NCI-H146 treated with DMSO at 0.1 percent for 48 hours (cell line): ENCODE measurements at regions not wholly inside any gene's neighbourhood (a gene's known extent, or its start where the extent isn't known, plus 50 kb on each side); places are given as distances from the start of the nearest gene placed in this dataset.

Source experiments
- DNase-seq: peaks from one replicate; lab custom pipeline; 2025; ENCODE audit not compliant: unreplicated experiment; lab: John Stamatoyannopoulos, UW

DNA sequence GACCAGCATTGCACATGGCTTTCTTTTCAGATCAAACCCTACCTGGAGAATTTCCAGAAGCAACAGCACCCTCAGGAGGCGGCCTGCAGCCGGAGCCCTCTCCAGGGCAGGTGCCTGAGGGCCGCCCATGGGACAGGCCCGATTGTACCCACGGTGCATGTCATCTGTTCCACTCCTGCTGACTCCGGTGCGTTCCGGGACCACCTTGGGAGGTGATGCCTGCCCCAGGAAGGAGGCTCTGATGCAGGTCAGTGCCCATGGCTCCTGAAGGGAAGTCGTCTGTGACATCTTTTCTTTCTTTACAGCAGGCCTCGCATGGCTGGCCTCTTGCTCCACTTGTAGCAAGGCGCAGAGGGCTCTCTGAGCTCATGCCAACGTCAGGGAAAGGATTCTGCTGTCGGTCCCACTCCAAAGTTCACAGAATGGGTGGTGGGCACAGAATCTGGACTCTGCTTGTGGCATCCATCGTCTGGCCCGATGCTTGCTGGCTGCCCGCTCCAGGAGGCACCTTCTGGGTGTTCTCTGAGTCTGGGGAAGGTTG lies 160.7 kb upstream of the RTL1 start:
- no peak for DNase-seq

DNA sequence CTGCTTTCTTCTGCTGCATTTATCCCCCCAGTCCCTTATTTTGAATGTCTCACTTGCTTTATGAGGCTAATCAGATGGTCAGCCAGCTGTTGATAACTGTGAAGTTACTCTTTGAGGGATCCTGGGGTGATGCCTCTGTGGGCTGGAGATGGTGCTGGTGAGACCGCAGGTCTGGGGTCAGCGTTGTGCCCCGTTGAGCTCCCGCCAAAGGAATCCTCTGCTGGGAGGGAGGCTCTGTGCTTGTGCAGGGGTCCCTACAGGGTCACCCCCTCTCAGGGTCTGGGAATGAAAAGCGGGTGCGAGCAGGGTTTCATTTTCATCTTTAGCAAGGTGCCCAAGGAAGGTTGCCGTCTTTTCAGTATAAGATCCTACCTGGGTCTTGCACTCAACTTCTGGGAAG lies 161.2 kb upstream of the RTL1 start:
- DNase-seq = no peak

DNA sequence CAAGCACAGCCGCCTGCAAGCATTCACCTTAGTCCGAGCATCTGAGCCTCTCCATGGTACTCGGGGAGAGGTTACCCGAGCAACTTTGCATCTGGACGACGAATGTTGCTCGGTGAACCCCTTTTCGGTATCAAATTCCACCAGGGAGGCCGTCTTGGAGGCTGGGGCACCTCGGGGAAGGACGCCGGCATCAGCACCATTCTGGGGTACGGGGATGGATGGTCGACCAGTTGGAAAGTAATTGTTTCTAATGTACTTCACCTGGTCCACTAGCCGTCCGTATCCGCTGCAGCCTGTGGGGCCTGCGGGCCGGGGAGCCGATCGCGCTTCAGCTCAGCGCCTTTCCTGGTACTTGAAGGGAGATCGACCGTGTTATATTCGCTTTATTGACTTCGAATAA lies 161.7 kb upstream of the RTL1 start:
- no peak for DNase-seq

DNA sequence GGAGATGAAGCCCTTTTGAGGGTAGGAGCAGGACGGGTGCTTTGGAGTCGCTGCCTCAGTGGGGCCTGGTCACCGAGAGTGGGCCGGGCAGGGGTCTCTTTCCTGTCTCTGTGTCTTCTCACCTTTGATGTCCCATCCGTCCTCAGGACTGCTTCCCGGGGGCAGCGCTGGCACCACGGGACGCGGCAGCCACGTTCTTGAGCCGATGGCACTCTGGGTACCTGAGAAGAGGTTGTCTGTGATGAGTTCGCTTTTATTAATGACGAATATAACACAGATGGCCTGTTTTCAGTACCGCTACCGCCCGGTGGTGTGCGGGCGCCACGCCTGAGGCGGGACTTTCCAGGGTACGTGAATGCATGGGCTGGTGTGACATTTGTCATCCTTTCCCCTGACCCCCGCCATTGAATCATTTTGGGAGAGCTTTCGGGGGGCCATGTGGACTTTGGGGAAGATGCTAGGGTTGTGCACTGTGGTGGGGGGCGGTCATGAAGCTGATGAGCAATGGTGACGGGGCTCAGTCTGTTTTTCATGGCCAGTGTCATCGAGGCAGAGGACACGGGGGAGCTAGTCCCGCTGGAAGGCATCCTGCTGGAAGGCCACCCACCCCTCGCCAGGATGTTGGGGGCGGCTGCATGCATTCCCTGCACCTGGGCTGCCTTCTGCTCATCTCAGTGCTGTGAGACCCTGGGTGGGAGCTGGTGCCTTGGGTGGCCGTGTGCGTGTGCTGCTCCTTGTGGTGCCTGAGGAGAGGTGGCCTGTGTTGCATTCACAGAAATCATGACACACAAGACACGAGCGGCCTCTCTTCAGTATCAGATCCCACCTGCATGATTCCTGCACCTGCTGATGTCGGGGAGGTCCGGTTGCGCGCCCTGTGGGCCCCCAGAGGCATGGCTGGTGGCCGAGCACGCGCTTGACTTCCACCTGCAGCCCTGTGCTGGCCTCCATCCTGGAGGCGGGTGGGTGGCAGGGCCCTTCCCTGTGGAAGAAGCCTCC lies 162.5 kb upstream of the RTL1 start:
- DNase-seq = no peak

DNA sequence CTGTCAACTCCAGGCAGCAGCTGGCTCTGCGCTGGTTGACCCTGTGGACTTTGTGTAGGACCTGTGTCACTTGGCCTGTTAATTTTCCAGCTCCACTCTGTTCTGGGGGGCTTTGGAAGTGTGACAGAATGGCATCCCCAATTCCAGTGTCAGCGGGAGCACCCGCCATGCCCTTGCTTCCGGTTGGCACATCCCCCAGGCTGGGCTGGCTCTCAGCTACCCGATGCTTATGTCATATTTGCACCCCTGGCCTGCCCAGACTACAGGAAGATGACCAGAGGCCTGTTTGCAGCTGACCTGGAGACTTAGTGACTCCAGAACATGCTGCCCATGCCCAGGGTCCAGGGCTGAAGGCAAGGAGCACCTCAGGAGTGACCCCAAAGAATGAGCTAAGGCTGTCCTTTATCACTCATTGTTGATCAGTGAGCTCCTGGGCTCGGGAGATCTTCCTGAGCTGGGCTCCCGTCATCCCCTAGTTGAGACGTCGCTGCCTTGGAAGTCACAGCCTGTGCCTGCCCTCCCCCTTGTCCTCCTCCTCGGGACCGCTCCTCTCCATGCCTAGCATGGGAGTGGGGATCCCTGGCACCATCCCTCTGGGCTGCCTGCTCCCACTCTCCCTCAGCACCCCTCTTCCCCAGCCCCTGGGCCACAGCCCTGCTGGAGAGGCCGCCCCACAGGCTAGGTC lies 163.4 kb upstream of the RTL1 start:
- DNase-seq = no peak

DNA sequence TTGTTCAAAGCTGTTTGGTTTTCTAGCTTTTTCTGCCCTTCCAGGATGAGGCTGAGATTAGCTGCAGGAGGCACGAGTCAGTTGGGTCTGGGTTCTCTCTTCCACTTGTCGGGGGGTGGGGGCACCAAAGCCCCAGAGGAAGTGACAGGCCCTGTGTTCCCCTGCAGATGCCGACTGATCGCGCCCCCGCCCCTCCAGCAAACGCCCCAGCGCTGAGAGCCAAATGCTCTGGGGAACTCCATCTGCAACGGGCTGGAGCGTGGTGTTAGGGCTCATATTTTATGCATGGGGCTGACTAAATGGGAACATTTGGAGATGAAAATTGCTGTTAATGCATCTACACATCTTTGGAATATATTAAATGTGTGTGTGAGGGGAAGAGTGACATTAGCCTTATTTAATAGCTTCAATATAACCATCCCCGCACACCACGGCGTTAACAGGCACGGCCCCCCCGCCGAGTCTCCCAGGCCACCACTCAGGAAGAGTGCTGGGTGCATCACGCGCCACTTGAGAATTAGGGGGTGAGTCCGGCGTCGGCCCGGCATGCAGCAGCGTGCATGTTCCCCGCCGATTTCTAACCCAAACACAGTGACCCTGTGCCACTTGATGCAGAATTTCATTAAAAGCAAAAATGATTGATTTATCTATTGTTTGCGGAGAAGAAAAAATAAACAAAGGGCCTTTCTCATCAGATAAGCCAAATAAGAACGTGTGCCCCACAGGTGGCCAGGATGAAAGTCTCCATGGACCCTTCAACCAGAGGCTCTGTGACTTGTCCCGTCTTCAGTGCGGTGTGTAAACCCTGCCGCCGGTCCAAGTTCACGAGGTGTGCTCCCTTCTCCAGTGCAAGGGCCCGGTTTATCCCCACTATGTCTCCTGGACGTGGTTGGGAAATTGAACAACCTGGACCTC lies 165.0 kb upstream of the RTL1 start:
- DNase-seq = no peak

DNA sequence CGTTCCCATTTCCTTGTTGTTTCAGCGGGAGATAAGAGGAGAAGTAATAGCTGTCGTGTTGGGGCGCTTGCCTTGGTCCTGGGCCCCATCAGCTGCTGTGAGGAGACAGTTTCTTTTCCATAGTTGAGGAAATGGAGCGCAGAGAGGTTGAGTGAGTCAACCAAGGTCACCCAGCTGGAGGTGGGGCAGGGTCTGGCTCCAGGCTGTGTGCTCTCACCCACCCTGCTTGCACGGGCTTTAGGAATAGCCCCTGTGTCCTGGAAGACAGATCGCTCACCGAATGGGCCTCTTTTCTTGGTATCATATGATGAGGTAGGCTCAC lies 165.7 kb upstream of the RTL1 start:
- DNase-seq = no peak

DNA sequence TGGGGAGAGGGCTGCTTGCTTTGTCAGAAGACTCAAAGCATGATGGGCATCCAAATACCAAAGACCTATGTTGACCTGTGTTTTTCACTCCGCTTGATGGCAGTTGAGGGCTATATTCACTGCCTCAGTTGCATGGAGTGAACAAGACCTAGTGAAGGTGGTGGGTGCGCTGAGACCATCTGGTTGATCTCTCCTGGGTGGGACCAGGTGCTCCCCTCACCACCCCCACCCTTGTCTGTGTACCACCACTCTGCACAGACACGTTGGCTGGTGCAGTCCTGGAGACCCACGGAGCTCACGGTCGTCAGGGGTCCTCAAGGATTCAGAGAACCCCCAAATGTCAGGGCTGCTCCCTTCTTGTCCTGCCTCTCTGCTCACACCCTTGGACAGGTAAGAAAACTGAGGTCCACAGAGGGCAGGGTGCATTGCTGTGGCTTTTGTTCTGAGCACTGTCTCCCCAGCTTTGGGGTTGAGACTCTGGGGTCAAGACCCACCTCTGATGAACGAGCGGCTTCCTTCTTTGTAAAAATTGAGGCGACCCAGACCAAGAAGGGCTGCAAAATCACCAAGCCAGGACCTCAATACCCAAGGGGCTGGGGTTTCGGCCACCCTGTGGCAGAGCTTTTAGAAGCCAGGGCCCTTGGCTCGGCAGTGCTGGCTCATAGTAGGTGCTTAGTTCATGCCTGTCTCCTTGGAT lies 166.3 kb upstream of the RTL1 start:
- DNase-seq = no peak

DNA sequence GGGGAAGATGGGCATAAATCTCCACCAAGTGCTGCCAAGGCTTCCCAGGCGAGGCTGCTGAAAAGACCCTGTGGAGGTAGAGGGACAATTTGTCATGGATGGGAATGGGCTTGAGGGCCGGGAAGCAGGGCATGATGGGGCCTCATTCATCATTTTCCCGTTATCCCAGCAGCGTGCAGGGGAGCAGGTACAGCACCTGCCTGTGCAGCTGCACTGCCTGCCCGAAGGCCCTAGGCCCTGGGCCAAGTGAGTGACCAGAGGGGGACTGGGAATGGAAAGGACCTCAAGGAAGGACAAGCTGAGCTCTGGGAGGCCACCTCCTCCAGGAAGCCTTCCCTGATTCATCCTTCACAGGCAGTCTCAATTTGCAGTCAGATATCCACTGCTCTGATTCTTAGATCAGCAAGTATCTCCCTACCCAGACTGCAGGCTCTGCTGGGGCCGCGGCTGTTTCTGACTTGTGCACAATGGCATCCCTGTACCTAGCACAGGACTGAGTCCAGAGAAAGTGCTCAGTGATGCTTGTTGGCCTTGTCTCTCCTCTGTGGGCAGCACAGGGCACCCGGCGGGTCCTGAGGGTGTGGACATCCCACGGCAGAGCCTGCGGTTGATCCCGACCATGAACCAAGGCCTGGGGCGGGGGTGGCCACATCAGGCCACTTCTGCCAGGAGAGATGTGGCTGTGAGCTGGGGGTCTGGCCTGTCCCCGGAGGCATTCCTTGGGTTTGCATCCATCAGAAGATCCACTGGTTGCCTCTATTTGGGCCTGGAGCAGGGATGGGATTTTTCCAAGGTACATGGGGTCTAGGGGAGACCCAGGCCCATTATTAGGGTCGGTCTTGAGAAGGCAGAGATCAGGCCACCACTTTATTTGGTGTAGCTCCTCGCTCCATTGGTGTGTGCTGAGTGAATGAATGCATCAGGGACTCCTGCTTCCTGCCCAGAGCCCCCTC lies 167.3 kb upstream of the RTL1 start:
- no peak for DNase-seq

DNA sequence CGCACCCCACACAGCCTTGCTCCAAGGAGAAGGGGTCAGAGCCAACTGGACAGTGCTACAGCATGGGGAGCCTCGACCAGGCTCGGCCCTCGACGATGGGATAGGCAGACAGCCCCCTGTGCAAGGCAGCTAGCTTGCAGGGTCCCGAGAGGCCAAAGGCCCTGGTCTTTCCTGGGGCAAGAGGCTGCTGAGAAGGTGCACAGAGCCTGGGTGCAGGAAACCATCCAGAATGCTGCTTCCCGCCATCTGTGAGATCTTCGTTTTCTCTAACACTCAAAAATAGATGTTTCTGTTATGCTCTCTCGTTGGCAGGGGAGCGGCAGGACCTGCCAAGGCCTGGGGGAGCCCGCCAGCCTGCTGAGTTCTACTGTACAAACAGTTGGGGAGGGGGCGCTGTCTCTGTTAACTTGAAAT lies 168.0 kb upstream of the RTL1 start:
- no peak for DNase-seq

DNA sequence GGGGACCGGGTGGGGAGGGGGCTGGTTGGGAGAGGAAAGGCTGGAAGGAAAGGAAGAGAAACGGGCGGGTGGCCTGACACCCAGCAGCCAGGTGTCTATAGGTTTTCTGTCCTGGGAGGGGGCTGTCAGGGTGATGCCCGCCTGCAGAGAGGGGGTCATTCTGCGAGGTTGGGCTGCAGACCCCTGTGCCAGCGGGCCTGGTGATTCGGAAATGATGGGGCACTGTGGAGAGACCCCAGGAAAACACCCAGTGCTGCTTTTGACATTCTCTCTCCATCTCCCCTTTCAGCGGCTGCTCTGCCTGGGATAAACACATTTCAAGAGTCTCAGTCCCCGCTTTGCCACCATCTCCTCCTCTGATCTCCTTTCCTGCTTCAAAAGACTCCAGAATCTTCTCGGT lies 168.5 kb upstream of the RTL1 start:
- no peak for DNase-seq

DNA sequence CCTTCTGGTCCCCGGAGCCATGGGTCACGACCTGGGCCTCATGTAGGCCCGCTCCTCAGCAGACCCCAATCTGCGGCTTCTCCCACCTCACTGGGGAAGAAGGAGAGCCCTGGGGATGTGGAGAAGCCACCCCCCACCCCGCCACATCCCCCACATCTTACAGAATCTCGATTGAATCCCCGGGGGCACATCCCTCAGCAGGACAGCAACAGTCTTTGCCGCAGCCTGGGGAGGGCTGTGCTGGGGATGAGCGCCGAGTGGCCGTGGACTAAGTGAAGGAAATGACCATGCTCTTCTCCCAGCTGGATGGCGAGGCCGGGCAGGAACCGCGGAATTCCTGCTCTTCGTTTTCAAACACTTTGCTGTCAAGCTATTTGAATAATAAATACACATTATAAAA lies 169.0 kb upstream of the RTL1 start:
- no peak for DNase-seq

DNA sequence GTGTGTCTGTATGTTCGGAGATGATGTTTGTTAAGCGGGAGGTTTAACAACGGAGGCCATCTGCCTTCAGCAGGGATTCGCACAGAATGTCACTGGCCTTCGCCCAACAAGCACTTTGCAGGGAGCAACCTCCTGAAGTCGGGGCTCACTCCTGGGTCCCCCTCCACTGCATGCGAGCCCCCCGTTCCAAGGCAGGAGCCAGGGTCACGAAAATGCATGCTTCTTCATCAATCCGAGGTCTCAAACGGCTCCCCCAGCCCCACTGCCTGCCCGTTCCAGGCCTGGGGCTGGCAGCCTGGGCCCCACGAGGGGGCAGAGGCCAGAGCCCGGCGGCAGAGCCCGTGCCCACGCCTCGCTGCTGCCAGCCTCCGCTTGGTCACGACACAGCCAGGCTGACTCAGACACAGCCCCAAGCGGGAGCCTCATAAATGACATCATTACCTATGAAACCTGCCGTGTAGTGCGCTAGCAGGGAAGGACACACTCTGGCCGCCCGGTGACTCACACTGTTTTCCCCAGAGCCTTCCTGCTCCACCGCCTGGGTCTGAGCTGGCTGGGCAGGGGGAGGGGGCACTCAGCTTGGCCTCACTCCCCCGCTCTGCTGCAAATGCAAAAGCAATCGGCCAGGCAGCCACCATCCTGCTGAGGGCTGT lies 169.5 kb upstream of the RTL1 start:
- DNase-seq = no peak

DNA sequence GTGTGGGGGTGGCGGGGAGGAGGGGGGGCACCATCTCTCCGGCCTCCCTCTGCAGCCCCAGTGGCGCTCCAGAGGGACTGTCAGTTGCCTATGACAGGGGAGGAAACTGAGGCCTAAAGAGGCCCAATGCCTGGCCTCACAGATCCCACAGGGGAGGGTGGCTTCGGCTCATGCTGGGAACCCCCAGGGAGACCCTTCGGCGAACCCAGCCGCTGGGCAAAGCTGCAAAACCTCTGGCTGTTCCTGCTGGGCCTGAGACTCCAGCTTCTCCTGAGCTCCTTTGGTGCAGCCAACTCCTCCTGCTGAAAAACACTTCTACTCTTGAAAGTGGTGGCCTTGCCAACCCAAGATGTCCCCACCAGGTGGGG lies 170.1 kb upstream of the RTL1 start:
- DNase-seq = no peak

DNA sequence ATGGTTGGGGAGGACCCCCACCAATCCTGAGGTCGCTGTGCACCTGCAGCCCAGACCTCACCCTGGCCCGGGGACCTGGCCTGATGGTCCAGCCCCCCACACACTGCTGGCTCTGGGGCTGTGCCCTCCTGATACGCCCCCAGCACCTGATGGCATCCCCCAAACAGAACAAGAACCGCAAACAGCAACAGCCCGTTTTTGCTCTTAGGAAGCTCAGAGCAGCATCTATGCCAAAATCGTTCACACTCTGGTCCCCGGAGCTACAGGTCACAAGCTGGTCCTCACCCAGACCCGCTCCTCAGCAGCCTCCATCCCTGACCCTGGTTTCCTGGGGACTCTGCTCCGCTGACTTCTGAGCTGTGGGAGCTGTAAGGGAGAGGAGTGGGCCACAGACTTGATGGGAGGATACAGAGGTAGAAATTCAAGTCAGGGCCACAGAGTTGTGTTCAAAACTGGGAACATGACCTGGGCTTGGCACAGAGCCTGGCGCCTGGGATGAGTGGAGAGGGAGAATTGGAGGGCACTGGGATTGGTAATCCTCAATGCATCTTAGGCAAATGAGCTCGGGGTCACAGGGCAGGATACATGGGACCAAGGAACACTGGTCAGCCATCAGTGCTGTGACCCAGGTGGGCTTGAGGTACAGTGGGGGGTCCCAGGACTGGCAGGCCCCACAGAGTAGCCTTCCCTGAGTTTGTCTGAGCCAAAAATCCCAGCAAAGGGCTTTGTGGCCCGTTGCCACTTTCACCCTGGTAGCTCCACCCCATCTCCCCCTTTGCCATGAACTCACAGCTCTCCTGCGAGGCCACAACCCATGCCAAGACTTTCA lies 170.9 kb upstream of the RTL1 start:
- DNase-seq = no peak

DNA sequence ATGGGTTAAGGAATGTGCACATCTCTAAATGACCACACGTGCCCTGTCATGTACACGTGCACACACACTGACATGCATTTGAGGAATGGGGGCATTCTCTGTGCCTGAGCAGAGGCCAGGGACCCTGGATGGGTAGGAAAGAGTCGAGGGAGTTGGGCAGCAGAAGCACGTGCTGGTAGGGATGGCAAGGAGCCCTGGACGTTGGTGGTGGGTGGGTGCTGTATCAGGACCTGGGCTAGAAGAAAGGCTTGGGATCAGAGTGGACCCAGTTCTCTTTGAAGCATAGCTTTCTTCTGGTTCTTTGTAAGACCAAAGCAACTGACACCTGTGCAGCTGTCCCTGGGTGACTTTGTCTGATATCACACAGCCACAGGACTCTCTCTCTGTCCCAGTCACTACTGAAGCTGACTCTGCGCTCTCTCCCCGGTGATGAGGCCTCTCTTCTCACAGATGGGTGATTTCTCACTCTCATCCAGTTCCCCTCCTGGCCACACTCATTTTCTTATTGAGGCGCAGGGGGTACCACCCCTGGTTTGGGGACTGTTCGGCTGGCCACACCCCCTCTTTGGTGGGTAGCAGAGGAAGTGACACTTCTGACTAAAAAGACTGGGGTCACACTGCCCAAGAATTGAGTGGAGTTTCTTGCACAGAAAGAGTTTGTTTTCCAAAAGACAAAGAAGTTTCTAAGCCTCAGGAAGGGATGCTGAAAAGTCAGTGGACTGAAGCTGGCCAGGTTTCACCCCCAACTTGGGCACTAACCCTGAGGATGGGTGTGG lies 171.7 kb upstream of the RTL1 start:
- no peak for DNase-seq

DNA sequence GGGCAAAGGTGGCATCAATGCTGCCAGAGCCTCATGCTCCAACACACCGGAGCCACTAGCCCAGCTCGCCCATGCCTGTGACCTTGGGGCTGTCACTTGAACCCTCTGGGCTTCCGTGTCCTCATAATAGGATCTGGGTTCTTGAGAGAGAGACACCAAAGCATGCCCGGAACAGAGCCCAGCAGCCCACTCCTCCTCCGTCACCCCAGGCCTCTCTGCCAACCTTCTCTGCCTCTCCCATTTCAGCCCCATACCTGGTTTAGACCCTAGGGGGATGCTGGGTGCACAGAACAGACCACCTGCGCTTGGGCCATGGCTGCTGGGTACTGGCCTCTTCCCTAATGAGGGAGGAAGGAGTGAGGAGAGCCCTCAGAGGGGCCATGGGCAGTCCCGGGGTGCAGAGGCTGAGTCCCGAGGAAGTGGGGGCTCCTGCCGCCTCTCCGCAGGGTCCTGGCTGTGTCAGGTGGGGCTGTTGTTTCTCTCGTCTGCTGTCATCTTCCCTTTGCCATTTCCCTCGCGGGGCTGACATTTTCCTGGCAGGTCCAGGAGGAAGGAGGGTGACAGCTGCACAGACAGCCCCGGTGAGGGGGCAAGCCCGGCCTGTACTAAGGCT lies 172.4 kb upstream of the RTL1 start:
- no peak for DNase-seq
